AG04450 (cell line): ENCODE measurements at regions not wholly inside any gene's neighbourhood (a gene's known extent, or its start where the extent isn't known, plus 50 kb on each side); places are given as distances from the start of the nearest gene placed in this dataset.

ENCODE experiments used
- CTCF ChIA-PET: fragments of 300-600, 350-600 bp; formaldehyde crosslinking; extraction: SDS; loops from one replicate; lab custom pipeline; 2022; ENCODE audit warnings: antibody characterized with exemption, inconsistent platforms; lab: Charles Lee
- POLR2A ChIA-PET: fragments of 350-600 bp; formaldehyde crosslinking; extraction: SDS; loops from one replicate; lab custom pipeline; 2021; ENCODE audit warnings: antibody characterized with exemption, inconsistent platforms; lab: Yijun Ruan, JAX
- DNase-seq: peaks from one replicate; pipeline ENCODE4 v3.0.0-alpha.2; 2011; ENCODE audit warnings: low read depth, low spot score
- H3K27ac ChIP-seq: one replicate; pipeline ENCODE4 v1.5.1; 2012; ENCODE audit warnings: low read depth, low read length, control low read depth
- H3K27me3 ChIP-seq: one replicate; pipeline ENCODE4 v1.6.0; 2012; ENCODE audit warnings: low read length; ENCODE audit not compliant: control insufficient read depth, insufficient read depth
- H3K4me3 ChIP-seq: 2 replicates; pipeline ENCODE4 v1.5.1; 2011; ENCODE audit warnings: mild to moderate bottlenecking, low read depth, low read length, control low read depth
- H3K9me3 ChIP-seq: 2 replicates; pipeline ENCODE4 v1.5.1; 2012; ENCODE audit warnings: low read length; ENCODE audit not compliant: control insufficient read depth, insufficient read depth
- TF ChIP-seq, protein P1 (sequence below): IDR thresholded peaks from 2 replicates; pipeline ENCODE4 v1.5.1; 2011; ENCODE audit warnings: low read depth, low read length, control low read depth, inconsistent platforms

DNA sequence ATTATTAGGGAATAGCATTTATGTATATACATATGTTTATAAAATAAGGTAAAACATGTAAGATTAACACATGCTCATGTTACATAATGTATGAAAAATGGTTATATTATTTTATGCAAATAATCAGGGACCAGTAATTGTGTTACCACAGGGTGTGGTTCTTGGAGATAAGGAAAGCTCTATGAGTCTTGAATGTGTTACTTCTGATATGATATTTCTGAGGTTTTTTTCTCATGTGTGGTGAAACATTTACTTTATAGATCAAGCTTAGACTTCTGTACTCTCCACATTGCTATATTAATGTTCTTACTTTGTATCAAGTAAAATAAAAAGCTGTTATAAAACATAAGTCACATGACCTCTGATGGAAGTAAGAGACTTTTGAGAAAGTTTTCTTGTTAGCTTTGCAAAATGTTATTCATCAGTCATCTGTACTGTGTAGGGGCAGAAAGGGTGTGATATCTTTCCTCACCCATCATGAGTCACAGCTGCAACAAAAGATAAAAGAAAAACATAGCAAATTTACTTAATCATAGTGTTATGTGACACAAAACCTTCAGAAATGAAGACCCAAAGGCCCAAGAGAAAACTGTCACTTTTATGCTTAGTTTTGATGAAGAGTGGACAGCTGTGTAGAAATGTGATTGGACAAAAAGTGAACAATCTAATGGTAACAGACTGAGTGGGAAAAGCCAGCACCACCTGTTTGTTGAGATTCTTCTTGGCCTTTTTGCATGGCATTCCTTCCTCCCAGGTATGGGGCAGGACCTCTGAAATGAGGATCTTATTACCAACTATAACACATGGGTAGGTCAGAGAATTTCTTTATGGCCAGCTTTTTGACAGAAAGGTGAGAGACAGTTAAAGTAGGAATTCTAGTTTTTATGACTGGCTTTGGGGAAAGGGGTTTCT, 632.3 kb downstream of the PDHA2 start:
- Histone ChIP-seq H3K27ac (no peak overlapping the region), H3K4me3 (no peak overlapping the region), H3K9me3 (peaks cover 6% of the 10 kb centered on the region; the same call in 1 of the 2 replicates), H3K27me3 (no peaks in the 10 kb centered on the region)
- ChIA-PET CTCF (no interaction called here), POLR2A (no interaction called here)
- DNase-seq = no peak
- TF ChIP-seq, protein P1, sequence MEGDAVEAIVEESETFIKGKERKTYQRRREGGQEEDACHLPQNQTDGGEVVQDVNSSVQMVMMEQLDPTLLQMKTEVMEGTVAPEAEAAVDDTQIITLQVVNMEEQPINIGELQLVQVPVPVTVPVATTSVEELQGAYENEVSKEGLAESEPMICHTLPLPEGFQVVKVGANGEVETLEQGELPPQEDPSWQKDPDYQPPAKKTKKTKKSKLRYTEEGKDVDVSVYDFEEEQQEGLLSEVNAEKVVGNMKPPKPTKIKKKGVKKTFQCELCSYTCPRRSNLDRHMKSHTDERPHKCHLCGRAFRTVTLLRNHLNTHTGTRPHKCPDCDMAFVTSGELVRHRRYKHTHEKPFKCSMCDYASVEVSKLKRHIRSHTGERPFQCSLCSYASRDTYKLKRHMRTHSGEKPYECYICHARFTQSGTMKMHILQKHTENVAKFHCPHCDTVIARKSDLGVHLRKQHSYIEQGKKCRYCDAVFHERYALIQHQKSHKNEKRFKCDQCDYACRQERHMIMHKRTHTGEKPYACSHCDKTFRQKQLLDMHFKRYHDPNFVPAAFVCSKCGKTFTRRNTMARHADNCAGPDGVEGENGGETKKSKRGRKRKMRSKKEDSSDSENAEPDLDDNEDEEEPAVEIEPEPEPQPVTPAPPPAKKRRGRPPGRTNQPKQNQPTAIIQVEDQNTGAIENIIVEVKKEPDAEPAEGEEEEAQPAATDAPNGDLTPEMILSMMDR = no peak

DNA sequence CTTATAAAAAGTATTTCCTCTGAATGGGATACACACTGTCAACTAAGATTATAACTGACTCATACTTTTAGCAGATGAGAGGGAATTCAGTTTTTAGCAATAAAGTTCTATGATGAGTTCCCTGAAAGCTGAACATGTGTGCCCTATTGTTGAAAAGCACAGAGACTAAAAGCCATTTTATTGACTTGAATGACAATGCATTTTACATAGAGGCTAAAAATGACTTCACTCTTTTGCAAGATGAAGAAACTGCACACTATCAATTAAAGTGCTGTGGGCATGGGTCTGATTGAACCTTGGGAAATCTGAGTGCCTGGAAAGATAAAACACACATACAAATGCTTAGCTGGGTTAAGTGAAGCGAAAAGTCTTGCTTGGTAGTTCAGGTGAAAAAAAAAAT, 633.4 kb downstream of the PDHA2 start:
- peaks cover 5% of the 10 kb centered on the region; the same call in 1 of the 2 replicates for H3K9me3 ChIP-seq
- ChIA-PET CTCF (no interaction called here), POLR2A (no interaction called here)
- no peak overlapping the region for H3K27ac ChIP-seq
- H3K27me3 ChIP-seq = no peaks in the 10 kb centered on the region
- no peak overlapping the region for H3K4me3 ChIP-seq
- no peak for DNase-seq
- TF ChIP-seq, protein P1 = no peak

DNA sequence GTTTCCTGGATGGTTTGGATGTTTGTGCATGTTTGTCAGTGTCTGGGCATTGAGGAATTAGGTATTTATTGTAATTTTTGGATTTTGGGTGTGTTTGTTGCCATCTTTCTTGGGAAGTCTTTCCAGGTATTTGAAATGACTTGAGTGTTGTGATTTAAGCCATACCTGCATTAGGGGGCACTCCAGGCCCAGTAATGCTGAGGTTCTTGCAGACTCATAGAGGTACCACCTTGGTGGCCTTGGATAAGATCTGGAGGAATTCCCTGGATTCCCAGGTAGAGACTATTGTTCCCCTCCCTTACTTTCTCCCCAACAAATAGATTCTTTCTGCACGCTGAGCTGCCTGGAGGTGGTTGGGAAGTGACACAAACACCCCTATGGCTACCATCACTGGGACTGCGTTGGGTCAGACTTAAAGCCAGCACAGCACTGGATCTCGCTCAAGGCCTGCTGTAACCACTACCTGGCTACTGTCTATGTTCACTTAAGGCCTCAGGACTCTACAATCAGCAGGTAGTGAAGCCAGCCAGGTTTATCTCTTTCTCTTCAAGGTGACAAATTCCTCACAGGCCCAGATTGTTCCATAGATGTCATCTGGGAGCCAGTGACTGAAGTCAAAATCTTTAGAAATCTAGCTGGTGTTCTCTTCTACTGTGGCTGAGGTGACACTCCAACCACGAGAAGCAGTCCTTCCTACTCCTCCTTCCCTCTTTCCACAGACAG, 643.6 kb downstream of the PDHA2 start:
- ChIA-PET CTCF (no interaction called here), POLR2A (no interaction called here)
- peaks cover 14% of the 10 kb centered on the region for H3K9me3 ChIP-seq
- no peak overlapping the region for H3K27ac ChIP-seq
- no peak overlapping the region for H3K4me3 ChIP-seq
- DNase-seq = no peak
- no peaks in the 10 kb centered on the region for H3K27me3 ChIP-seq
- TF ChIP-seq, protein P1 = no peak

DNA sequence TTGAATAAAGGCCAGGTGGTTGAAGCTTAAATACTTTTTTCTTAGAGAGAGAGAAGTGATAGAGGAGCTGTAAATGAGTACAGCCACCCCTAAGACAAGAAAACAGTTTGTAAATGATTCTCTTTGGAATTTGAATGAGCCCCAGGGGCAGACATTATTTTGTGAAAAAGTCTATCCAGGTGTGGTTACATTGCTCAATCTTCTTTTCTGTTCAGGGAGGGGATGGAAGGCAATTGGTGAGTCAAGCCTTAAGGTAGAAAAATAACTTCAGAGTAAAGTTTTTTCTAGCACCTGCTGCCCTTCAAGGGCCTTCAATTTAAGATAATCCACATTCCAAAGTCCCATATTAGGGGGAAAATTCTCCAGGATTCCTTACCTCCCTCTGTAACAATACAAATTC, 646.7 kb downstream of the PDHA2 start:
- H3K9me3 ChIP-seq = peaks cover 4% of the 10 kb centered on the region; the same call in 1 of the 2 replicates
- no peak for DNase-seq
- ChIA-PET POLR2A (no interaction called here), CTCF (no interaction called here)
- no peak overlapping the region for H3K4me3 ChIP-seq
- TF ChIP-seq, protein P1 = no peak
- no peaks in the 10 kb centered on the region for H3K27me3 ChIP-seq
- H3K27ac ChIP-seq = no peak overlapping the region

DNA sequence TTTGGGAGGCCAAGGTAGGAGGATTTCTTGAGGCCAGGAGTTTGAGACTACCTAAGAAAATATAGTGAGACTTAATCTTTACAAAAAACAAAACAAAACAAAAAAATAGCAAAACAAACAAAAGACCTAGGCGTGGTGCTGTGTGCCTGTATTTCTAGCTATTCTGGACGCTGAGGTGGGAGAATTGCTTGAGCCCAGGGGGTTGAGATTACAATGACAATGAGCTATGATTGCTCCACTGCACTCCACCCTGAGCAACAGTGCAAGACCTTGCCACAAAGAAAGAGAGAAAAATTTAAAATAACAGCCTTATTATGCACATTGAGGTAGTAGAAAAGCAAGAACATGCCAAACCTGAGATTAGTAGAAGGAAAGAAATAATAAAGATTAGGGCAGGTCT, 657.7 kb downstream of the PDHA2 start:
- CTCF ChIA-PET = no interaction called here
- Histone ChIP-seq H3K9me3 (peaks cover 10% of the 10 kb centered on the region), H3K4me3 (no peak overlapping the region), H3K27ac (no peak overlapping the region), H3K27me3 (no peaks in the 10 kb centered on the region)
- TF ChIP-seq, protein P1 = no peak
- no peak for DNase-seq
- POLR2A ChIA-PET = no interaction called here
